HepG2 (cell line): ENCODE measurements at regions not wholly inside any gene's neighbourhood (a gene's known extent, or its start where the extent isn't known, plus 50 kb on each side); places are given as distances from the start of the nearest gene placed in this dataset.

Experiments used
- ARID3A ChIP-seq: IDR thresholded peaks from 2 replicates; pipeline ENCODE4 v1.6.1; 2012; ENCODE audit warnings: low read depth, low read length, improper control_type of control experiment
- EP300 ChIP-seq, 3 experiments: sonication (generic) in 1 of 3; formaldehyde crosslinking in 1 of 3; IDR thresholded peaks; 2 replicates each; pipeline versions ENCODE4 v1.5.1 to v1.6.1; 2011 to 2020; ENCODE audit warnings: low read depth in 2 of 3, low read length in 2 of 3, borderline replicate concordance in 1 of 3, improper control_type of control experiment in 1 of 3, mild to moderate bottlenecking in 1 of 3, missing genetic modification reagents in 1 of 3, moderate library complexity in 1 of 3
- HINFP ChIP-seq: sonication (generic); formaldehyde crosslinking; IDR thresholded peaks from 2 replicates; pipeline ENCODE4 v1.4.0; 2020; ENCODE audit warnings: low read depth, mild to moderate bottlenecking, missing genetic modification reagents
- IKZF4 ChIP-seq: sonication (generic); formaldehyde crosslinking; IDR thresholded peaks from 2 replicates; pipeline ENCODE4 v1.5.1; 2020; ENCODE audit warnings: borderline replicate concordance, mild to moderate bottlenecking, low read depth, missing genetic modification reagents; ENCODE audit errors: not compliant biosample characterization
- ISL2 ChIP-seq: sonication (generic); formaldehyde crosslinking; IDR thresholded peaks from 2 replicates; pipeline ENCODE4 v1.5.0; 2020; ENCODE audit warnings: missing genetic modification reagents
- JDP2 ChIP-seq: sonication (generic); formaldehyde crosslinking; IDR thresholded peaks from 2 replicates; pipeline ENCODE4 v1.8.1; 2022; ENCODE audit warnings: missing genetic modification reagents, borderline replicate concordance
- KLF16 ChIP-seq, 2 experiments: sonication (generic) in 1 of 2; formaldehyde crosslinking in 1 of 2; IDR thresholded peaks; 2 replicates each; pipeline versions ENCODE4 v1.6.1 to v1.8.0; 2016 to 2023; ENCODE audit warnings: missing genetic modification reagents in 2 of 2, missing compliant biosample characterization in 1 of 2
- POLR2AphosphoS2 ChIP-seq: IDR thresholded peaks from 2 replicates; pipeline ENCODE4 v1.6.1; 2011; ENCODE audit warnings: low read depth, low read length, improper control_type of control experiment
- PRDM10 ChIP-seq: sonication (generic); formaldehyde crosslinking; IDR thresholded peaks from 2 replicates; pipeline ENCODE4 v1.4.0; 2020; ENCODE audit warnings: low read depth, missing genetic modification reagents
- THAP7 ChIP-seq: sonication (generic); formaldehyde crosslinking; IDR thresholded peaks from 2 replicates; pipeline ENCODE4 v1.8.1; 2023; ENCODE audit warnings: mild to moderate bottlenecking, missing genetic modification reagents
- ZFYVE20 ChIP-seq: sonication (generic); formaldehyde crosslinking; IDR thresholded peaks from 2 replicates; pipeline ENCODE4 v1.8.0; 2023; ENCODE audit warnings: low read depth, mild to moderate bottlenecking, moderate library complexity, missing genetic modification reagents, borderline replicate concordance
- ZNF18 ChIP-seq: sonication (generic); formaldehyde crosslinking; IDR thresholded peaks from 2 replicates; pipeline ENCODE4 v1.8.0; 2022; ENCODE audit warnings: mild to moderate bottlenecking, missing genetic modification reagents; ENCODE audit not compliant: insufficient replicate concordance
- ZNF274 ChIP-seq: sonication (generic); formaldehyde crosslinking; IDR thresholded peaks from 2 replicates; pipeline ENCODE4 v1.5.1; 2020; ENCODE audit warnings: mild to moderate bottlenecking, missing genetic modification reagents
- ZNF766 ChIP-seq: sonication (generic); formaldehyde crosslinking; IDR thresholded peaks from 2 replicates; pipeline ENCODE4 v1.5.0; 2020; ENCODE audit warnings: missing genetic modification reagents, borderline replicate concordance

GRCh38 chr3:72155391-72156064 is 370.6 kb upstream of the PROK2 start (continued):
- TF ChIP-seq ZNF18 (CRISPR knock-in tag), result peak; percentile 20
- no peak for TF ChIP-seq ISL2
- no peak for TF ChIP-seq POLR2AphosphoS2
- no peak for TF ChIP-seq HINFP (CRISPR knock-in tag)
- TF ChIP-seq IKZF4 (CRISPR knock-in tag), result no peak
- peak in 1 of 2 experiments; percentile 67; a peak in 2 of 4 replicates for TF ChIP-seq EP300 (IDR thresholded peaks at IDR 0.05; ENCODE audit: low read depth in 2 of 2, low read length in 2 of 2)
- no peak for TF ChIP-seq EP300 (CRISPR knock-in tag; IDR thresholded peaks at IDR 0.05; ENCODE audit: borderline replicate concordance)
- TF ChIP-seq PRDM10, result peak; percentile 74
- TF ChIP-seq KLF16 (CRISPR knock-in tag; IDR thresholded peaks at IDR 0.05), result peak in 1 of 2 experiments; percentile 40; a peak in 1 of 4 replicates
- no peak for TF ChIP-seq ZFYVE20 (CRISPR knock-in tag)
- TF ChIP-seq ARID3A, result no peak
- peak; percentile 33; the same call in 1 of the 2 replicates for TF ChIP-seq THAP7
- TF ChIP-seq JDP2 (CRISPR knock-in tag), result no peak
- no peak for TF ChIP-seq ZNF766
- no peak for TF ChIP-seq ZNF274 (CRISPR knock-in tag)
